Heart left ventricle (tissue), 13 donors: ENCODE measurements at regions not wholly inside any gene's neighbourhood (a gene's known extent, or its start where the extent isn't known, plus 50 kb on each side); places are given as distances from the start of the nearest gene placed in this dataset.

ENCODE experiments used
- CTCF ChIP-seq, 12 donors: fragments of 200-600 bp; sonication (generic) in 4 of 12; IDR thresholded peaks; one replicate each; pipeline versions ENCODE4 v1.5.0 to v1.8.0; 2018 to 2022; ENCODE audit warnings: antibody characterized with exemption in 12 of 12, mild to moderate bottlenecking in 5 of 12
- POLR2A ChIP-seq, 2 donors: fragments of 450-650 bp; IDR thresholded peaks; one replicate each; pipeline ENCODE4 v1.6.1; 2017; ENCODE audit warnings: antibody characterized with exemption in 2 of 2, mild to moderate bottlenecking in 2 of 2, moderate library complexity in 2 of 2
- donor health status: ischemic (EF 13 %, LVEDD 7.1; RV severe dilation, severe dysfunction).
- donor health status: DM: no; HTN: yes; CAD: no.
- donor health status: DM: no; HTN: no; CAD: no.
- donor health status: ischemic (EF 25% LVEDD 6.9; RV normal size, moderate dysfunction).
- donor health status: ischemic (EF 25% LVEDD 5.7; RV mildly dilated, moderate dysfunction).
- donor health status: ischemic (EF 35%, LVEDD 5.7; RV mildly dilated, moderate dysfunction).
- donor health status: nonischemic (EF 11% LVEDD 7.7; RV severe dilation, severe dysfunction).
- donor health status: DM: yes; HTN: yes; CAD: no.
- donor health status: PGD.
- donor health status: ischemic (EF 29% LVEDD 5.4; RV normal size, mild dysfunction).
- donor health status: nonischemic (EF 23%, LVEDD 6.1; RV moderate dilation, normal function).

GRCh38 chr11:115616971-115617370 lies 112.8 kb upstream of the CADM1 start:
- TF ChIP-seq CTCF (IDR thresholded peaks at IDR 0.05) = no peak
- TF ChIP-seq POLR2A (IDR thresholded peaks at IDR 0.05) = no peak
